Neuronal stem cell (in vitro differentiated cells): ENCODE measurements at regions not wholly inside any gene's neighbourhood (a gene's known extent, or its start where the extent isn't known, plus 50 kb on each side); places are given as distances from the start of the nearest gene placed in this dataset.

Experiments used
- DNase-seq: peaks from one replicate; pipeline ENCODE4 v3.0.0-alpha.2; 2013; ENCODE audit warnings: low spot score
- H2AFZ ChIP-seq: one replicate; pipeline ENCODE4 v1.6.1; 2013; ENCODE audit warnings: mild to moderate bottlenecking, low read length, inconsistent platforms
- H2AK5ac ChIP-seq: 2 replicates; pipeline ENCODE4 v1.6.1; 2013; ENCODE audit warnings: low read depth, mild to moderate bottlenecking, inconsistent platforms, low read length, moderate library complexity, mixed read lengths
- H2BK120ac ChIP-seq: 2 replicates; pipeline ENCODE4 v1.6.1; 2013; ENCODE audit warnings: low read depth, mild to moderate bottlenecking, inconsistent platforms, low read length, moderate library complexity, mixed read lengths
- H2BK12ac ChIP-seq: one replicate; pipeline ENCODE4 v1.6.1; 2013; ENCODE audit warnings: low read length, inconsistent platforms
- H2BK15ac ChIP-seq: 2 replicates; pipeline ENCODE4 v1.6.1; 2013; ENCODE audit warnings: mild to moderate bottlenecking, low read length, inconsistent platforms, mixed read lengths
- H2BK5ac ChIP-seq: one replicate; pipeline ENCODE4 v1.6.1; 2013; ENCODE audit warnings: inconsistent platforms, mild to moderate bottlenecking, low read length, moderate library complexity
- H3K14ac ChIP-seq: one replicate; pipeline ENCODE4 v1.6.1; 2013; ENCODE audit warnings: low read length, inconsistent platforms
- H3K18ac ChIP-seq: 2 replicates; pipeline ENCODE4 v1.6.1; 2013; ENCODE audit warnings: low read length, inconsistent platforms
- H3K23ac ChIP-seq: 2 replicates; pipeline ENCODE4 v1.6.1; 2013; ENCODE audit warnings: low read depth, mild to moderate bottlenecking, mixed read lengths, low read length, inconsistent platforms; ENCODE audit not compliant: poor library complexity
- H3K27ac ChIP-seq: replicated peaks from 3 replicates; pipeline ENCODE4 v1.5.1; 2013; ENCODE audit warnings: low read length, inconsistent platforms
- H3K27me3 ChIP-seq, 3 experiments: 2 replicates each; pipeline ENCODE4 v1.6.1; 2013; ENCODE audit warnings: low read length in 3 of 3, mild to moderate bottlenecking in 2 of 3, inconsistent platforms in 1 of 3, low read depth in 1 of 3, mixed read lengths in 1 of 3, moderate library complexity in 1 of 3; ENCODE audit not compliant: control insufficient read depth in 3 of 3, insufficient read depth in 3 of 3
- H3K36me3 ChIP-seq, 2 donors: replicated peaks in 1 of 2; 2 replicates each; pipeline ENCODE4 v1.6.1; 2013; ENCODE audit warnings: low read length in 2 of 2; ENCODE audit not compliant: control insufficient read depth in 2 of 2, insufficient read depth in 2 of 2
- H3K4ac ChIP-seq: 2 replicates; pipeline ENCODE4 v1.6.1; 2013; ENCODE audit warnings: inconsistent platforms, mild to moderate bottlenecking, low read length, moderate library complexity
- H3K4me1 ChIP-seq, 2 donors: 1 replicate in 1 of 2; 2 replicates in 1 of 2; pipeline ENCODE4 v1.6.1; 2013; ENCODE audit warnings: low read length in 2 of 2, low read depth in 1 of 2; ENCODE audit not compliant: control insufficient read depth in 2 of 2, insufficient read depth in 1 of 2
- H3K4me2 ChIP-seq: one replicate; pipeline ENCODE4 v1.6.1; 2013; ENCODE audit warnings: mild to moderate bottlenecking, low read length, inconsistent platforms; ENCODE audit not compliant: insufficient read depth, poor library complexity, severe bottlenecking
- H3K4me3 ChIP-seq, 2 donors: 2 replicates each; pipeline ENCODE4 v1.5.1; 2013; ENCODE audit warnings: low read length in 2 of 2, mild to moderate bottlenecking in 2 of 2, inconsistent platforms in 1 of 2, moderate library complexity in 1 of 2
- H3K79me1 ChIP-seq: one replicate; pipeline ENCODE4 v1.6.1; 2013; ENCODE audit warnings: low read depth, mild to moderate bottlenecking, inconsistent platforms, low read length, moderate library complexity
- H3K9ac ChIP-seq: one replicate; pipeline ENCODE4 v1.6.1; 2013; ENCODE audit warnings: mild to moderate bottlenecking, low read depth, low read length, inconsistent platforms; ENCODE audit not compliant: poor library complexity
- H3K9me3 ChIP-seq, 2 donors: replicated peaks in 1 of 2; 2 replicates each; pipeline versions ENCODE3 to v1.6.1; 2013; ENCODE audit warnings: low read length in 2 of 2, mild to moderate bottlenecking in 2 of 2, inconsistent platforms in 1 of 2, low read depth in 1 of 2, mixed read lengths in 1 of 2, moderate library complexity in 1 of 2; ENCODE audit not compliant: control insufficient read depth in 2 of 2, insufficient read depth in 1 of 2
- H4K8ac ChIP-seq: one replicate; pipeline ENCODE4 v1.6.1; 2013; ENCODE audit warnings: low read depth, mild to moderate bottlenecking, inconsistent platforms, low read length, moderate library complexity
- H4K91ac ChIP-seq: one replicate; pipeline ENCODE4 v1.6.1; 2013; ENCODE audit warnings: low read length, low read depth, mild to moderate bottlenecking, inconsistent platforms; ENCODE audit not compliant: poor library complexity
- WGBS, 2 donors: extraction: QIAGEN DNeasy Blood & Tissue Kit; methylation state at CpG; one replicate each; pipeline ENCODE4 v1.1.7; 2013; ENCODE audit warnings: missing lambda C conversion rate in 2 of 2, mixed read lengths in 1 of 2; ENCODE audit not compliant: insufficient read length in 2 of 2, insufficient replicate concordance in 1 of 2; ENCODE audit errors: extremely low coverage in 2 of 2; 5-methylcytosine and 5-hydroxymethylcytosine counted together

GRCh38 chr7:131072505-131073091, 255.1 kb upstream of the MKLN1 start:
- H3K14ac ChIP-seq, result no peak overlapping the region
- H2BK15ac ChIP-seq, result no peak overlapping the region
- no peaks in the 10 kb centered on the region for H3K36me3 ChIP-seq
- H3K9ac ChIP-seq, result no peak overlapping the region
- no peak overlapping the region for H2AK5ac ChIP-seq
- H2BK120ac ChIP-seq, result no peak overlapping the region
- no peak overlapping the region for H3K4ac ChIP-seq
- H3K4me2 ChIP-seq, result no peak overlapping the region
- H3K27ac ChIP-seq, result no peak overlapping the region
- no peak overlapping the region for H3K4me3 ChIP-seq
- no peak overlapping the region for H3K18ac ChIP-seq
- H3K27me3 ChIP-seq, result no peaks in the 10 kb centered on the region
- no peaks in the 10 kb centered on the region for H3K9me3 ChIP-seq
- H2BK12ac ChIP-seq, result no peak overlapping the region
- H2BK5ac ChIP-seq, result no peak overlapping the region
- peak overlapping the region; percentile 46 for H2AFZ ChIP-seq
- peaks cover 2% of the 10 kb centered on the region in 2 donors for H3K4me1 ChIP-seq
- no peak overlapping the region for H4K8ac ChIP-seq
- no peak overlapping the region for H3K23ac ChIP-seq
- H4K91ac ChIP-seq, result no peak overlapping the region
- WGBS, 2 donors, result no CpG with 5 or more reads among the region's 5 CpGs
- DNase-seq, result no peak
- no peaks in the 10 kb centered on the region for H3K79me1 ChIP-seq

GRCh38 chr7:131074043-131074442, 253.6 kb upstream of the MKLN1 start:
- H4K91ac ChIP-seq, result no peak overlapping the region
- DNase-seq, result no peak
- peaks cover 2% of the 10 kb centered on the region in 2 donors for H3K4me1 ChIP-seq
- H3K4ac ChIP-seq, result no peak overlapping the region
- no peak overlapping the region for H2BK5ac ChIP-seq
- no peak overlapping the region for H2BK12ac ChIP-seq
- no peak overlapping the region for H2BK120ac ChIP-seq
- no peak overlapping the region for H3K27ac ChIP-seq
- H3K27me3 ChIP-seq, result no peaks in the 10 kb centered on the region
- no peaks in the 10 kb centered on the region for H3K9me3 ChIP-seq
- no peak overlapping the region for H3K4me3 ChIP-seq
- no peak overlapping the region for H2BK15ac ChIP-seq
- H2AK5ac ChIP-seq, result no peak overlapping the region
- no peak overlapping the region for H3K9ac ChIP-seq
- no peak overlapping the region for H3K14ac ChIP-seq
- no peak overlapping the region for H4K8ac ChIP-seq
- no peaks in the 10 kb centered on the region for H3K79me1 ChIP-seq
- H2AFZ ChIP-seq, result no peak overlapping the region
- H3K23ac ChIP-seq, result no peak overlapping the region
- no peak overlapping the region for H3K4me2 ChIP-seq
- H3K18ac ChIP-seq, result no peak overlapping the region
- no peaks in the 10 kb centered on the region for H3K36me3 ChIP-seq
- WGBS, 2 donors, result no CpG with 5 or more reads among the region's 1 CpG

- no CpG with 5 or more reads among the region's 4 CpGs for whole genome bisulfite sequencing, 2 donors
- H3K4me1 ChIP-seq, result peaks cover 2% of the 10 kb centered on the region in 2 donors
Measured at GRCh38 chr7:131074585-131074984, 253.1 kb upstream of the MKLN1 start.

DNA sequence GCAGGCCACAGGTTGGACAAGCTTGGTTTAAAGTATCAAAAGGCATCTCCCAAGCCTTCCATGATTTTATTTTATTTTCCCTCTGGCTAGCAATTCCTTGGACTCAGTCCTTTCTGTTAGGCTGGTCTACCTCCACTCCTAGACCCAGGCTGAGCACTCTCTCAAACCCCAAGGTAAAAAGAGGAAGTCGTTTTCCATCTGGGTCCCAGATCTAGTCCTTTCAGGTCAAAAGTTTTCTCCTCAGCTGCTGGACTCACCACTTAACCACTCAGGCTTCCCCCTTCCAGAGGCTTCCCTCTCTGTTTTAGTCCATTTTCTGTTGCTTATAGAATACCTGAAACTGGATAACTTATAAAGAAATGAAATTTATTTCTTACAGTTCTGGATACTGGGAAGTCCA, 252.3 kb upstream of the MKLN1 start:
- no peak overlapping the region for H3K18ac ChIP-seq
- H2AK5ac ChIP-seq, result no peak overlapping the region
- H3K4me2 ChIP-seq, result no peak overlapping the region
- no peak overlapping the region for H2BK5ac ChIP-seq
- no peak overlapping the region for H4K91ac ChIP-seq
- no peak overlapping the region for H2AFZ ChIP-seq
- no peak overlapping the region for H3K23ac ChIP-seq
- H3K9ac ChIP-seq, result no peak overlapping the region
- no peak overlapping the region for H3K27ac ChIP-seq
- no peak overlapping the region for H2BK12ac ChIP-seq
- H3K79me1 ChIP-seq, result no peaks in the 10 kb centered on the region
- no peak overlapping the region for H4K8ac ChIP-seq
- no peaks in the 10 kb centered on the region for H3K27me3 ChIP-seq
- H3K4me3 ChIP-seq, result no peak overlapping the region
- H3K4ac ChIP-seq, result no peak overlapping the region
- no CpG with 5 or more reads among the region's 1 CpG for WGBS, 2 donors
- no peaks in the 10 kb centered on the region for H3K36me3 ChIP-seq
- no peak overlapping the region for H2BK15ac ChIP-seq
- no peaks in the 10 kb centered on the region for H3K9me3 ChIP-seq
- H3K4me1 ChIP-seq, result peaks cover 2% of the 10 kb centered on the region in 2 donors
- no peak for DNase-seq
- H3K14ac ChIP-seq, result no peak overlapping the region
- no peak overlapping the region for H2BK120ac ChIP-seq

More at GRCh38 chr7:131074585-131074984, 253.1 kb upstream of the MKLN1 start:
- Histone ChIP-seq H3K4me3 (no peak overlapping the region), H3K14ac (no peak overlapping the region), H4K91ac (no peak overlapping the region), H3K79me1 (no peaks in the 10 kb centered on the region), H3K27ac (no peak overlapping the region), H2BK120ac (no peak overlapping the region), H3K36me3 (no peaks in the 10 kb centered on the region), H2BK15ac (no peak overlapping the region), H3K9me3 (no peaks in the 10 kb centered on the region), H2AK5ac (no peak overlapping the region), H3K18ac (no peak overlapping the region), H4K8ac (no peak overlapping the region), H3K27me3 (no peaks in the 10 kb centered on the region), H3K4me2 (no peak overlapping the region), H2BK5ac (no peak overlapping the region), H3K23ac (no peak overlapping the region), H3K9ac (no peak overlapping the region), H2BK12ac (no peak overlapping the region), H2AFZ (no peak overlapping the region), H3K4ac (no peak overlapping the region)
- no peak for DNase-seq
